ENCODE measurements at regions not wholly inside any gene's neighbourhood (a gene's known extent, or its start where the extent isn't known, plus 50 kb on each side); places are given as distances from the start of the nearest gene placed in this dataset.

DNA sequence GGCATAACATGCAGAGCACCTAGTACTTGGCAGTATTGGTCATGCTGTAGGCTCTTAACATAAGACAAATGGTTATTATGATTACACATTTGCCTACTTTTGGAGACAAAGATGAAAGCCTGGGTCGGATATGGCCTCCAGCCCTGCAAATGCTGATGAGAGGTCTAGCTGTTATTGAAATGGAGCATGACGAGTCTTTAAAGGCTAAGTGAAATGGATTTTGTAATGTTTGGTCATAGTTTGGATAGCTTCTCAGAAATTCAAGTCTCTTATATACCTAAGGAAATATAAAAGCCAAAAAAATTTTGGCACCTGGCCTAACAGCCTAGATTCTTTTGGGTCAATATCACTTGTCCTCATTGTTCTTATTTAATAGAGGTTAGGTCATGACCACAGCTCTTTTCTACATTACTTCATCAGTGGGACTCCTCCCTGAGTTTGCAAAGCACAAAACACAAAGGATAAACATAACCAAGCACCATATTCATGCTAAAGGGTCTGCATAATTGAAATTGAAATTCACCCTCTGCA lies 69.2 kb upstream of the WLS start:
- TF ChIP-seq POLR2A (IDR thresholded peaks at IDR 0.05) (no peak), EP300 (IDR thresholded peaks at IDR 0.05) (no peak)
- TF ChIP-seq, protein P1, sequence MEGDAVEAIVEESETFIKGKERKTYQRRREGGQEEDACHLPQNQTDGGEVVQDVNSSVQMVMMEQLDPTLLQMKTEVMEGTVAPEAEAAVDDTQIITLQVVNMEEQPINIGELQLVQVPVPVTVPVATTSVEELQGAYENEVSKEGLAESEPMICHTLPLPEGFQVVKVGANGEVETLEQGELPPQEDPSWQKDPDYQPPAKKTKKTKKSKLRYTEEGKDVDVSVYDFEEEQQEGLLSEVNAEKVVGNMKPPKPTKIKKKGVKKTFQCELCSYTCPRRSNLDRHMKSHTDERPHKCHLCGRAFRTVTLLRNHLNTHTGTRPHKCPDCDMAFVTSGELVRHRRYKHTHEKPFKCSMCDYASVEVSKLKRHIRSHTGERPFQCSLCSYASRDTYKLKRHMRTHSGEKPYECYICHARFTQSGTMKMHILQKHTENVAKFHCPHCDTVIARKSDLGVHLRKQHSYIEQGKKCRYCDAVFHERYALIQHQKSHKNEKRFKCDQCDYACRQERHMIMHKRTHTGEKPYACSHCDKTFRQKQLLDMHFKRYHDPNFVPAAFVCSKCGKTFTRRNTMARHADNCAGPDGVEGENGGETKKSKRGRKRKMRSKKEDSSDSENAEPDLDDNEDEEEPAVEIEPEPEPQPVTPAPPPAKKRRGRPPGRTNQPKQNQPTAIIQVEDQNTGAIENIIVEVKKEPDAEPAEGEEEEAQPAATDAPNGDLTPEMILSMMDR (IDR thresholded peaks at IDR 0.05), result no peak

All from ovary (tissue), 3 donors.